Activated naive CD8-positive, alpha-beta T cell treated with anti-CD3 and anti-CD28 coated beads, Interleukin-2, amount 10 ng/mL, durations not matched to agents 7 days and 5 days (primary cell): ENCODE measurements at regions not wholly inside any gene's neighbourhood (a gene's known extent, or its start where the extent isn't known, plus 50 kb on each side); places are given as distances from the start of the nearest gene placed in this dataset.
"Not testable (repeated sequence)": the region's sequence is repeated elsewhere in the genome, so short reads cannot be mapped to it uniquely, and the experiment has no call there.

Source experiments
- ATAC-seq: fragments of 150-1000 bp; cut with Tn5 transposase; one replicate; pipeline ENCODE4 v1.10.0; 2021; ENCODE audit warnings: low read depth, moderate library complexity
- POLR2A ChIA-PET: fragments of 350-600 bp; sonication (Branson Sonifier 250); formaldehyde crosslinking; loops from one replicate; lab custom pipeline; 2021; ENCODE audit warnings: antibody characterized with exemption; lab: Charles Lee
- DNase-seq: peaks from one replicate; pipeline ENCODE4 v3.0.0; 2021
- H3K27ac Mint-ChIP-seq: one replicate; pipeline ENCODE4 v1.8.0; 2022; ENCODE audit warnings: mild to moderate bottlenecking, mixed read lengths
- H3K27me3 Mint-ChIP-seq: one replicate; pipeline ENCODE4 v1.8.0; 2022; ENCODE audit warnings: mild to moderate bottlenecking, moderate library complexity, mixed read lengths
- H3K36me3 Mint-ChIP-seq: one replicate; pipeline ENCODE4 v1.8.0; 2021; ENCODE audit warnings: mild to moderate bottlenecking, mixed read lengths
- H3K4me1 Mint-ChIP-seq: one replicate; pipeline ENCODE4 v1.8.0; 2021; ENCODE audit warnings: mixed read lengths
- H3K4me3 Mint-ChIP-seq: one replicate; pipeline ENCODE4 v1.8.0; 2022; ENCODE audit warnings: mild to moderate bottlenecking, moderate library complexity, mixed read lengths
- H3K9me3 Mint-ChIP-seq: one replicate; pipeline ENCODE4 v1.8.0; 2021; ENCODE audit warnings: mixed read lengths

- no peak for ATAC-seq
- Mint-ChIP-seq H3K27me3 (peaks cover 23% of the 10 kb centered on the region), H3K9me3 (peaks cover 5% of the 10 kb centered on the region), H3K4me3 (no peak overlapping the region), H3K4me1 (no peaks in the 10 kb centered on the region), H3K27ac (no peak overlapping the region), H3K36me3 (no peaks in the 10 kb centered on the region)
- POLR2A ChIA-PET, result no interaction called here
- no peak for DNase-seq
Observed at GRCh38 chr20:63145156-63145555, 70.8 kb downstream of the YTHDF1 start.

- ATAC-seq (no peak), DNase-seq (no peak)
- Mint-ChIP-seq H3K27ac (no peak overlapping the region), H3K4me3 (no peak overlapping the region), H3K4me1 (no peaks in the 10 kb centered on the region), H3K36me3 (no peaks in the 10 kb centered on the region), H3K27me3 (peaks cover 26% of the 10 kb centered on the region), H3K9me3 (peaks cover 3% of the 10 kb centered on the region)
- POLR2A ChIA-PET, result no interaction called here
Observed at GRCh38 chr20:63142933-63143332, 73.0 kb downstream of the YTHDF1 start.

- no peak overlapping the region for H3K27ac Mint-ChIP-seq
- DNase-seq (no peak), ATAC-seq (no peak)
- H3K36me3 Mint-ChIP-seq, result no peaks in the 10 kb centered on the region
- POLR2A ChIA-PET, result no interaction called here
- H3K4me1 Mint-ChIP-seq, result no peaks in the 10 kb centered on the region
- peaks cover 17% of the 10 kb centered on the region for H3K27me3 Mint-ChIP-seq
- no peak overlapping the region for H3K4me3 Mint-ChIP-seq
- no peaks in the 10 kb centered on the region for H3K9me3 Mint-ChIP-seq
Observed at GRCh38 chr20:63141531-63141930, 74.4 kb downstream of the YTHDF1 start.

- no peak overlapping the region for H3K27ac Mint-ChIP-seq
- H3K27me3 Mint-ChIP-seq, result peaks cover 16% of the 10 kb centered on the region
- DNase-seq (no peak), ATAC-seq (no peak)
- H3K9me3 Mint-ChIP-seq, result no peaks in the 10 kb centered on the region
- H3K36me3 Mint-ChIP-seq, result no peaks in the 10 kb centered on the region
- H3K4me1 Mint-ChIP-seq, result no peaks in the 10 kb centered on the region
- no peak overlapping the region for H3K4me3 Mint-ChIP-seq
- POLR2A ChIA-PET, result no interaction called here
Observed at GRCh38 chr20:63140514-63141433, 75.2 kb downstream of the YTHDF1 start.

GRCh38 chr20:63139837-63140236 is 76.1 kb downstream of the YTHDF1 start:
- no peak overlapping the region for H3K27ac Mint-ChIP-seq
- no peak overlapping the region for H3K4me3 Mint-ChIP-seq
- peaks cover 13% of the 10 kb centered on the region for H3K27me3 Mint-ChIP-seq
- ATAC-seq, result no peak
- no peak for DNase-seq
- no peaks in the 10 kb centered on the region for H3K9me3 Mint-ChIP-seq
- H3K4me1 Mint-ChIP-seq, result no peaks in the 10 kb centered on the region
- H3K36me3 Mint-ChIP-seq, result no peaks in the 10 kb centered on the region
- POLR2A ChIA-PET, result no interaction called here

DNA sequence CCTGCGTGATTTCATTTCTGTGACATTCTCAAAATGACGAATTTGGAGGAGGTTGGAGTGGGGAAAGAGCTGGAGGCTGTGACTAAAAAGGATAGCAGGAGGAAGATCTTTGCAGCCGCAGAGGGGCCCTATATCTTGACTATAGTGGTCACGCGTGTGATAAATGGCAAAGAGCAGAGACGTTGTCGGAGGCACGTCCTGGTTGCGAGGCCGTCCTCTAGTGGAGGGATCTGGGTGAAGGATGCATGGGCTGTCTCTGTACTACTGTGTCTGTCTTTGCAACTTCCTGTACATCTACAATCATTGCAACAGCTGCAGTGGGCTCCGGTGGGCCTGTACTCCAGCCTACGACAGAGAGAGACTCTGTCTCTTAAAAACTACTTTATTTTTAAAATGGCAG is 76.6 kb downstream of the YTHDF1 start:
- H3K4me1 Mint-ChIP-seq, result no peaks in the 10 kb centered on the region
- H3K36me3 Mint-ChIP-seq, result no peaks in the 10 kb centered on the region
- ATAC-seq, result no peak
- H3K27me3 Mint-ChIP-seq, result peaks cover 13% of the 10 kb centered on the region
- POLR2A ChIA-PET, result no interaction called here
- H3K27ac Mint-ChIP-seq, result no peak overlapping the region
- no peaks in the 10 kb centered on the region for H3K9me3 Mint-ChIP-seq
- no peak for DNase-seq
- H3K4me3 Mint-ChIP-seq, result no peak overlapping the region

GRCh38 chr20:63138855-63139341 is 77.0 kb downstream of the YTHDF1 start:
- Mint-ChIP-seq H3K27ac (no peak overlapping the region), H3K4me1 (no peaks in the 10 kb centered on the region), H3K4me3 (no peak overlapping the region), H3K36me3 (no peaks in the 10 kb centered on the region), H3K27me3 (peaks cover 9% of the 10 kb centered on the region), H3K9me3 (no peaks in the 10 kb centered on the region)
- DNase-seq (no peak), ATAC-seq (no peak)
- POLR2A ChIA-PET, result no interaction called here

- Mint-ChIP-seq H3K4me3 (no peak overlapping the region), H3K4me1 (no peaks in the 10 kb centered on the region), H3K9me3 (no peaks in the 10 kb centered on the region), H3K36me3 (no peaks in the 10 kb centered on the region), H3K27ac (no peak overlapping the region), H3K27me3 (peaks cover 4% of the 10 kb centered on the region)
- POLR2A ChIA-PET, result no interaction called here
- no peak for DNase-seq
- no peak for ATAC-seq
Observed at GRCh38 chr20:63137851-63138415, 78.0 kb downstream of the YTHDF1 start.

DNA sequence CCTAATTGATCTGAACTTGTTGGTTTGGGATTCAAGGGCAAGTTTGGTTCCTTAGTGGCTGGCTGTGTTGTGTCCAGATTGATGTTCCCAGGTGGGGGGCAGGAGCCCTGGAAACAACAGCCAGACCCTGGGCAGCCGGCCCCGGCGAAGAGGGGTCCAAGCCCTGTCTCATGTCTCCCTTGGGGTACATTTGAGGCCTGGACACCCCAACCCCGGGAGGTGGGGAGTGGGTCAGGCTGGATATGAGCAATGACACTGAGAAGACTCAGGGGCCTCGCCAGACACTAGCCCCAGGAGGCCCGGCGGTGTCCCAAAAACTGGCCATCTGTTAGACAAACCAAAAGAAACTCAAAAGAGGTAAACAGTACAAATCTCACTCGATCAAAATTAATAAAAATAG is 79.6 kb downstream of the YTHDF1 start:
- ATAC-seq (no peak), DNase-seq (no peak)
- no peaks in the 10 kb centered on the region for H3K9me3 Mint-ChIP-seq
- H3K4me1 Mint-ChIP-seq, result no peaks in the 10 kb centered on the region
- POLR2A ChIA-PET, result no interaction called here
- no peaks in the 10 kb centered on the region for H3K36me3 Mint-ChIP-seq
- no peak overlapping the region for H3K4me3 Mint-ChIP-seq
- no peak overlapping the region for H3K27ac Mint-ChIP-seq
- peaks cover 3% of the 10 kb centered on the region for H3K27me3 Mint-ChIP-seq

DNA sequence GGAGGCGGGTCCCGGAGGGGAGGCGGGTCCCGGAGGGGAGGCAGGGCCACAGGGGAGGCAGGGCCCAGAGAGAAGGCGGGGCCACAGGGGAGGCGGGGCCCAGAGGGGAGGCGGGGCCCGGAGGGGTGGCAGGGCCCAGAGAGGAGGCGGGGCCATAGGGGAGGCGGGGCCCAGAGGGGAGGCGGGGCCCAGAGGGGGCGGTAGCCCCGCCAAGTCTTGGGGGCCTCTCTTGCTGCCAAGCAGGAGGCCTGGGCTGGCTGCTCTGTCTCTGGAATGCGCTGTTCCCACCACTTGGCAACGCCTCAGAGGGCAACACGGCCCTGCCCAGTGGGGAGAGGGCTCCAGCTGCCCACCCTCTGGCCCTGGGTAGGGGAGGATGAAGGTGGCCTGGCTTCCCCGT is 80.5 kb downstream of the YTHDF1 start:
- H3K4me1 Mint-ChIP-seq, result no peaks in the 10 kb centered on the region
- no peaks in the 10 kb centered on the region for H3K9me3 Mint-ChIP-seq
- H3K27ac Mint-ChIP-seq, result no peak overlapping the region
- ATAC-seq (no peak), DNase-seq (no peak)
- H3K4me3 Mint-ChIP-seq, result no peak overlapping the region
- peaks cover 3% of the 10 kb centered on the region for H3K27me3 Mint-ChIP-seq
- no peaks in the 10 kb centered on the region for H3K36me3 Mint-ChIP-seq
- POLR2A ChIA-PET, result no interaction called here

GRCh38 chr20:63134711-63135361 is 81.1 kb downstream of the YTHDF1 start:
- DNase-seq, H3K4me1 Mint-ChIP-seq, POLR2A ChIA-PET: not testable (repeated sequence)

DNA sequence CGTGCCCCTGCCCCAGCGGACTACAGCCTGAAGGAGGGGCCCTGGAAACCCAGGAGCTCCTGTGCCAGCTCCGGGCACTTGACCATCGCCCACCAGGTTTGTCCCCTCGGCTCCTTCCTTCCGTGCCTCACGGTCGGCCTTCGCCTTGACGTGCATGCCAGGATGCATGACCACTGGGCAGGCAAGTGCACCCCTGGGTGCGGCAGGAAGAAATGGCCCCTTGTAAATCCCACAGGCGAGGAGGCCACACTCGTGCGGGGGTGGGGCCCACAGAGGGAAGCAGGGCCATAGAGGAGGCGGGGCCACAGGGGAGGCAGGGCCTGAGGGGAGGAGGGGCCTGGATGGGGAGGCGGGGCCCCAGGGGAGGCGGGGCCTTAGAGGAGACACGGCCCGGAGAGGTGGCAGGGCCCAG is 81.7 kb downstream of the YTHDF1 start:
- peak; percentile 28 for DNase-seq
- Mint-ChIP-seq H3K9me3 (no peaks in the 10 kb centered on the region), H3K27ac (no peak overlapping the region), H3K4me1 (no peaks in the 10 kb centered on the region), H3K4me3 (no peak overlapping the region), H3K36me3 (no peaks in the 10 kb centered on the region), H3K27me3 (peaks cover 3% of the 10 kb centered on the region)
- POLR2A ChIA-PET, result no interaction called here
- ATAC-seq, result no peak

More at GRCh38 chr20:63134711-63135361, 81.1 kb downstream of the YTHDF1 start:
- H3K27ac Mint-ChIP-seq, H3K27me3 Mint-ChIP-seq, H3K36me3 Mint-ChIP-seq, H3K4me3 Mint-ChIP-seq, H3K9me3 Mint-ChIP-seq, ATAC-seq: not testable (repeated sequence)

DNA sequence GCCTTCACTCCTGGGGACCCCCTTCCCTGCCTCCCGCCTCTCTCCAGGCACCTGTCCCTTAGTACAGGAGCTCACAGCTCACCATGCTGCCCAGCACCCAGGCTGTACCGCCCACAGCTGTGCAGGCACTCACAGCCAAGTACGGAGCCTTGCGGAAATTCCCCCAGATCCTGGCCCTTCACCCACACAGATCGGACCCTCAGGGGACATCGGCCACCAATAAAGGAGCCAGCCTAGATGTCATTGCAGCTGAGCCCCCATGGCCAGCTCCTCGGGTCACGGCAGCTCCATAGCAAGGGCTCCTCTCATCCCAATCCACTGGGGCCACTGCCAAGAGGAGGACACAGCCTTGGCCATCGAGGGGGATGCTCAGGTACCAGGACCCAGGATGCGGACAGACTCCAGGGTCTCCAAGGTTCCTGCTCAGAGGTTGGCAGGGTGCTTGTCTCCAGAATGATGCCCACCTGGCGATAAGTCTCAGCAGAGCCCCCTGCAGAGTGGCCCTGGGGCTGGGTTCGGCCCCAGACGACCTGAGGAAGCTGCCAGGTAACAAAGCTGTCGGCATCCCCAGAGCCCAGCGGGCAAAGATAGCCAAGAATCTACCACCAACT is 82.3 kb downstream of the YTHDF1 start:
- H3K27ac Mint-ChIP-seq, result no peak overlapping the region
- ATAC-seq, result no peak
- POLR2A ChIA-PET, result no interaction called here

More for the DNA sequence above, 82.3 kb downstream of the YTHDF1 start:
- H3K36me3 Mint-ChIP-seq, result no peaks in the 10 kb centered on the region
- peaks cover 2% of the 10 kb centered on the region for H3K27me3 Mint-ChIP-seq
- H3K9me3 Mint-ChIP-seq, result no peaks in the 10 kb centered on the region
- H3K4me1 Mint-ChIP-seq, result no peaks in the 10 kb centered on the region
- peak; percentile 22 for DNase-seq
- no peak overlapping the region for H3K4me3 Mint-ChIP-seq
